ENCODE measurements at regions not wholly inside any gene's neighbourhood (a gene's known extent, or its start where the extent isn't known, plus 50 kb on each side); places are given as distances from the start of the nearest gene placed in this dataset.

GRCh38 chr4:84407554-84408407, 91.3 kb downstream of the NKX6-1 start:
- TF ChIP-seq CTCF (IDR thresholded peaks at IDR 0.05; ENCODE audit: low read depth, low read length) = no peak
- TF ChIP-seq EZH2phosphoT487 (IDR thresholded peaks at IDR 0.05; ENCODE audit: low read depth) = no peak
- H3K27ac ChIP-seq (ENCODE audit: low read length) = no peak overlapping the region

GRCh38 chr4:84403656-84404055, 95.4 kb downstream of the NKX6-1 start:
- no peak overlapping the region for H3K4me3 ChIP-seq (ENCODE audit: low read length)
- no peaks in the 10 kb centered on the region for H3K9me3 ChIP-seq (ENCODE audit: insufficient read depth, low read length)
- no peaks in the 10 kb centered on the region for H3K79me2 ChIP-seq (ENCODE audit: low read length)
- no peaks in the 10 kb centered on the region for H4K20me1 ChIP-seq (ENCODE audit: insufficient read depth, low read length)
- TF ChIP-seq CTCF (IDR thresholded peaks at IDR 0.05; ENCODE audit: low read depth, low read length) = no peak
- no peak for TF ChIP-seq EZH2phosphoT487 (IDR thresholded peaks at IDR 0.05; ENCODE audit: low read depth)
- H3K4me1 ChIP-seq (ENCODE audit: low read length) = no peaks in the 10 kb centered on the region
- no peak overlapping the region for H3K4me2 ChIP-seq (ENCODE audit: low read length)
- 0 out of 2 replicates have a peak, but pooled peaks cover under 1% of the 10 kb centered on the region for H3K27me3 ChIP-seq (ENCODE audit: low read depth, low read length)
- no peak overlapping the region for H3K27ac ChIP-seq (ENCODE audit: low read length)
- H3K36me3 ChIP-seq (replicated peaks; ENCODE audit: low read depth, low read length) = no peaks in the 10 kb centered on the region
- no peak overlapping the region for H2AFZ ChIP-seq (ENCODE audit: low read depth, low read length)
- H3K9ac ChIP-seq (ENCODE audit: low read length) = no peak overlapping the region

More at GRCh38 chr4:84407554-84408407, 91.3 kb downstream of the NKX6-1 start:
- H3K9ac ChIP-seq (ENCODE audit: low read length) = no peak overlapping the region
- H4K20me1 ChIP-seq (ENCODE audit: insufficient read depth, low read length) = no peaks in the 10 kb centered on the region
- H3K4me3 ChIP-seq (ENCODE audit: low read length) = no peak overlapping the region
- H3K79me2 ChIP-seq (ENCODE audit: low read length) = no peaks in the 10 kb centered on the region
- no peaks in the 10 kb centered on the region for H3K9me3 ChIP-seq (ENCODE audit: insufficient read depth, low read length)
- no peak overlapping the region for H3K4me2 ChIP-seq (ENCODE audit: low read length)
- H3K27me3 ChIP-seq (ENCODE audit: low read depth, low read length) = peaks cover 8% of the 10 kb centered on the region; the same call in 1 of the 2 replicates
- H3K36me3 ChIP-seq (replicated peaks; ENCODE audit: low read depth, low read length) = no peaks in the 10 kb centered on the region
- H3K4me1 ChIP-seq (ENCODE audit: low read length) = no peaks in the 10 kb centered on the region
- H2AFZ ChIP-seq (ENCODE audit: low read depth, low read length) = no peak overlapping the region

GRCh38 chr4:84401701-84402306, 97.3 kb downstream of the NKX6-1 start:
- TF ChIP-seq CTCF (IDR thresholded peaks at IDR 0.05; ENCODE audit: low read depth, low read length) = no peak
- TF ChIP-seq EZH2phosphoT487 (IDR thresholded peaks at IDR 0.05; ENCODE audit: low read depth) = no peak
- H3K36me3 ChIP-seq (replicated peaks; ENCODE audit: low read depth, low read length) = no peaks in the 10 kb centered on the region
- no peaks in the 10 kb centered on the region for H4K20me1 ChIP-seq (ENCODE audit: insufficient read depth, low read length)
- no peak overlapping the region for H3K4me3 ChIP-seq (ENCODE audit: low read length)
- no peak overlapping the region for H3K4me2 ChIP-seq (ENCODE audit: low read length)
- no peaks in the 10 kb centered on the region for H3K4me1 ChIP-seq (ENCODE audit: low read length)
- H3K9me3 ChIP-seq (ENCODE audit: insufficient read depth, low read length) = no peaks in the 10 kb centered on the region
- no peak overlapping the region for H3K27ac ChIP-seq (ENCODE audit: low read length)
- H3K79me2 ChIP-seq (ENCODE audit: low read length) = no peaks in the 10 kb centered on the region
- no peak overlapping the region for H3K9ac ChIP-seq (ENCODE audit: low read length)
- 0 out of 2 replicates have a peak, but pooled peaks cover 4% of the 10 kb centered on the region for H3K27me3 ChIP-seq (ENCODE audit: low read depth, low read length)
- H2AFZ ChIP-seq (ENCODE audit: low read depth, low read length) = no peak overlapping the region

- H3K27ac ChIP-seq (ENCODE audit: low read length) = no peak overlapping the region
These were observed 104.7 kb downstream of the NKX6-1 start for GRCh38 chr4:84394386-84394785.

More at GRCh38 chr4:84394386-84394785, 104.7 kb downstream of the NKX6-1 start:
- Histone ChIP-seq H2AFZ (ENCODE audit: low read depth, low read length) (no peak overlapping the region), H3K4me1 (ENCODE audit: low read length) (no peaks in the 10 kb centered on the region), H3K27me3 (ENCODE audit: low read depth, low read length) (0 out of 2 replicates have a peak, but pooled peaks cover 6% of the 10 kb centered on the region), H3K79me2 (ENCODE audit: low read length) (no peaks in the 10 kb centered on the region), H3K4me3 (ENCODE audit: low read length) (no peak overlapping the region), H3K4me2 (ENCODE audit: low read length) (no peak overlapping the region), H3K36me3 (replicated peaks; ENCODE audit: low read depth, low read length) (no peaks in the 10 kb centered on the region), H4K20me1 (ENCODE audit: insufficient read depth, low read length) (no peaks in the 10 kb centered on the region), H3K9ac (ENCODE audit: low read length) (no peak overlapping the region), H3K9me3 (ENCODE audit: insufficient read depth, low read length) (no peaks in the 10 kb centered on the region)
- TF ChIP-seq EZH2phosphoT487 (IDR thresholded peaks at IDR 0.05; ENCODE audit: low read depth) (no peak), CTCF (IDR thresholded peaks at IDR 0.05; ENCODE audit: low read depth, low read length) (no peak)

Data from OCI-LY3 (cell line).